ENCODE measurements at regions not wholly inside any gene's neighbourhood (a gene's known extent, or its start where the extent isn't known, plus 50 kb on each side); places are given as distances from the start of the nearest gene placed in this dataset.

GRCh38 chr15:38648121-38648843 lies 83.7 kb upstream of the RASGRP1 start:
- DNase-seq = no peak

GRCh38 chr15:38650384-38650783 lies 85.8 kb upstream of the RASGRP1 start:
- no peak for DNase-seq

- DNase-seq = peak; percentile 20 to 57 (median 46)
Observed at GRCh38 chr15:38650936-38651327, 86.3 kb upstream of the RASGRP1 start.

- no peak for DNase-seq
Observed at GRCh38 chr15:38651328-38652038, 86.9 kb upstream of the RASGRP1 start.

- peak in 3 of 4 experiments; percentile 21 to 48 (median 24) for DNase-seq
Observed at GRCh38 chr15:38652183-38652794, 87.7 kb upstream of the RASGRP1 start.

GRCh38 chr15:38652998-38653397 lies 88.4 kb upstream of the RASGRP1 start:
- DNase-seq = no peak

GRCh38 chr15:38658431-38658830 lies 93.8 kb upstream of the RASGRP1 start:
- DNase-seq = no peak

- DNase-seq = no peak
Observed at GRCh38 chr15:38660738-38661137, 96.1 kb upstream of the RASGRP1 start.

GRCh38 chr15:38662033-38662802 lies 97.6 kb upstream of the RASGRP1 start:
- peak; percentile 35 to 77 (median 58) for DNase-seq

- DNase-seq = no peak
Observed at GRCh38 chr15:38662805-38663204, 98.2 kb upstream of the RASGRP1 start.

- peak in 1 of 4 experiments; percentile 30 for DNase-seq
Observed at GRCh38 chr15:38665586-38666305, 101.1 kb upstream of the RASGRP1 start.

- DNase-seq = peak in 3 of 4 experiments; percentile 37 to 55 (median 41)
Observed at GRCh38 chr15:38666865-38667510, 102.4 kb upstream of the RASGRP1 start.

GRCh38 chr15:38667890-38668850 lies 103.6 kb upstream of the RASGRP1 start:
- DNase-seq = no peak

- no peak for DNase-seq
Observed at GRCh38 chr15:38668898-38669391, 104.3 kb upstream of the RASGRP1 start.

GRCh38 chr15:38670128-38671005 lies 105.8 kb upstream of the RASGRP1 start:
- DNase-seq = peak; percentile 21 to 61 (median 52)

- DNase-seq = no peak
Observed at GRCh38 chr15:38671006-38671387, 106.4 kb upstream of the RASGRP1 start.

- peak; percentile 82 to 94 (median 89) for DNase-seq
Observed at GRCh38 chr15:38671675-38672254, 107.2 kb upstream of the RASGRP1 start.

- DNase-seq = no peak
Observed at GRCh38 chr15:38672273-38672672, 107.7 kb upstream of the RASGRP1 start.

Measured in suppressor macrophage (primary cell).